AG04450 (cell line): ENCODE measurements at regions not wholly inside any gene's neighbourhood (a gene's known extent, or its start where the extent isn't known, plus 50 kb on each side); places are given as distances from the start of the nearest gene placed in this dataset.

Experiments used
- CTCF ChIA-PET: fragments of 300-600, 350-600 bp; formaldehyde crosslinking; extraction: SDS; loops from one replicate; lab custom pipeline; 2022; ENCODE audit warnings: antibody characterized with exemption, inconsistent platforms; lab: Charles Lee
- POLR2A ChIA-PET: fragments of 350-600 bp; formaldehyde crosslinking; extraction: SDS; loops from one replicate; lab custom pipeline; 2021; ENCODE audit warnings: antibody characterized with exemption, inconsistent platforms; lab: Yijun Ruan, JAX
- DNase-seq: peaks from one replicate; pipeline ENCODE4 v3.0.0-alpha.2; 2011; ENCODE audit warnings: low read depth, low spot score
- H3K27ac ChIP-seq: one replicate; pipeline ENCODE4 v1.5.1; 2012; ENCODE audit warnings: low read depth, low read length, control low read depth
- H3K27me3 ChIP-seq: one replicate; pipeline ENCODE4 v1.6.0; 2012; ENCODE audit warnings: low read length; ENCODE audit not compliant: control insufficient read depth, insufficient read depth
- H3K4me3 ChIP-seq: 2 replicates; pipeline ENCODE4 v1.5.1; 2011; ENCODE audit warnings: mild to moderate bottlenecking, low read depth, low read length, control low read depth
- H3K9me3 ChIP-seq: 2 replicates; pipeline ENCODE4 v1.5.1; 2012; ENCODE audit warnings: low read length; ENCODE audit not compliant: control insufficient read depth, insufficient read depth
- CTCF ChIP-seq: IDR thresholded peaks from 2 replicates; pipeline ENCODE4 v1.5.1; 2011; ENCODE audit warnings: low read depth, low read length, control low read depth, inconsistent platforms

GRCh38 chr5:92769978-92770377 is 811.0 kb downstream of the NR2F1-AS1 start:
- ChIA-PET CTCF (interaction anchor here (0.6 to 1.6 kb wide), 2 partner anchors 64 to 82 kb away, joined by 3 to 5 read pairs; no protein-coding TSS in a partner anchor), POLR2A (no interaction called here)
- H3K27ac ChIP-seq: peak overlapping the region; percentile 62
- no peak for TF ChIP-seq CTCF
- DNase-seq: peak; percentile 29
- no peak overlapping the region for H3K4me3 ChIP-seq
- no peaks in the 10 kb centered on the region for H3K27me3 ChIP-seq
- H3K9me3 ChIP-seq: no peaks in the 10 kb centered on the region

- no peak for TF ChIP-seq CTCF
- ChIA-PET CTCF (no interaction called here), POLR2A (no interaction called here)
Measured at GRCh38 chr5:92761585-92761984, 819.4 kb downstream of the NR2F1-AS1 start.

GRCh38 chr5:92760550-92760949 is 820.5 kb downstream of the NR2F1-AS1 start:
- Histone ChIP-seq H3K27ac (no peak overlapping the region), H3K9me3 (no peaks in the 10 kb centered on the region), H3K4me3 (no peak overlapping the region), H3K27me3 (no peaks in the 10 kb centered on the region)
- TF ChIP-seq CTCF: no peak
- DNase-seq: no peak
- ChIA-PET CTCF (no interaction called here), POLR2A (no interaction called here)

More at GRCh38 chr5:92761585-92761984, 819.4 kb downstream of the NR2F1-AS1 start:
- no peak for DNase-seq
- Histone ChIP-seq H3K27me3 (no peaks in the 10 kb centered on the region), H3K9me3 (no peaks in the 10 kb centered on the region), H3K27ac (no peak overlapping the region), H3K4me3 (no peak overlapping the region)

GRCh38 chr5:92758552-92758951 is 822.5 kb downstream of the NR2F1-AS1 start:
- H3K27me3 ChIP-seq: no peaks in the 10 kb centered on the region
- ChIA-PET CTCF (interaction anchor here (1.3 kb wide), 1 partner anchor 70 kb away, joined by 3 read pairs; no protein-coding TSS in a partner anchor), POLR2A (no interaction called here)
- H3K9me3 ChIP-seq: no peaks in the 10 kb centered on the region
- DNase-seq: no peak
- H3K27ac ChIP-seq: no peak overlapping the region
- H3K4me3 ChIP-seq: no peak overlapping the region
- TF ChIP-seq CTCF: no peak

GRCh38 chr5:92749943-92750342 is 831.1 kb downstream of the NR2F1-AS1 start:
- peak; percentile 15 for DNase-seq

More at GRCh38 chr5:92749943-92750342, 831.1 kb downstream of the NR2F1-AS1 start:
- POLR2A ChIA-PET: no interaction called here
- TF ChIP-seq CTCF: no peak
- CTCF ChIA-PET: interaction anchor here (0.8 kb wide), 1 partner anchor 16 kb away, joined by 4 read pairs; no protein-coding TSS in a partner anchor
- no peaks in the 10 kb centered on the region for H3K27me3 ChIP-seq
- H3K4me3 ChIP-seq: no peak overlapping the region
- no peaks in the 10 kb centered on the region; the same call in 1 of the 2 replicates for H3K9me3 ChIP-seq
- H3K27ac ChIP-seq: no peak overlapping the region
